ENCODE measurements at regions not wholly inside any gene's neighbourhood (a gene's known extent, or its start where the extent isn't known, plus 50 kb on each side); places are given as distances from the start of the nearest gene placed in this dataset.
A peak's percentile ranks its signal among the peaks of the same experiment; 100 is the strongest.

DNA sequence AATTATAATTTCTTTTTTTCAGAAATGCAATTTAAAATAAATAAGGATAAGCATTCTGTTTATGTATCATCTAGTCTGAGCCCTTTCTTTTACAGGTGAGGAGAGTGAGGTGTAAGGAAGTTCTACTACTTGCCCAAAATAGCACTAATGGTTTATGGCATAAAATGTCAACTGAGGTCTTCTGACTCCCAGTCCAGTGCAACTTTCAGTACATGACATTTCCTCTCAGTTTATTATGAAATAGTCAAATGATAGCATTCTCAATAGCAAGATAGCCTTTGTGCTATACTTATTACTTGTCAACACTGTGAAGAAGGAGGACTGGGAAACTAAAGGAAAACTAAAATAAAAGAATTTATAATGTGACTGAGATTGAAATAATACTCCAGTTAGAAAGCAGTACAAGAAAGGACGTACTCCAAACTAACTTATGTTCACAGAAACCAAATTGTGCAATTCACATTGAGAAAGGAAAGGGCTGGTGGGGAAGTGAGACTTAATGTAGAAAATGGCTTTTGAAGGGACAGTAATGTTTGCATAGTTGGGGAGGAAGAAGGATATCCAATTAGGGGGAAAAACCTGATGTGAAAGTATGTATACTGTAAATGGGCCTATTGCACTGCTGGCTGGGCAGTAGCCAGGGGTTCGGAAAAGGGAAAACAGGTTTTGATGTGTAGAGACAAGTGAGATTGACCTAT lies 166.7 kb upstream of the ZEB2 start:
- ChIA-PET POLR2A (no interaction called here), CTCF (no interaction called here)
- Histone ChIP-seq H3K36me3 (ENCODE audit: control insufficient read depth in 4 of 4, insufficient read depth in 4 of 4, low read length in 3 of 4) (no peaks in the 10 kb centered on the region), H3K9me3 (ENCODE audit: control extremely low read depth in 1 of 5, control insufficient read depth in 4 of 5, insufficient read depth in 2 of 5, low read depth in 1 of 5, low read length in 4 of 5) (no peaks in the 10 kb centered on the region), H3K27me3 (replicated peaks in 2 of 5; ENCODE audit: control insufficient read depth in 4 of 5, insufficient read depth in 5 of 5, low read length in 4 of 5) (no peaks in the 10 kb centered on the region), H3K4me1 (ENCODE audit: control extremely low read depth in 1 of 4, control insufficient read depth in 4 of 4, insufficient read depth in 4 of 4, low read length in 3 of 4) (peaks cover 10 to 47% (median 26%) of the 10 kb centered on the region in 4 experiments), H3K4me3 (ENCODE audit: control insufficient read depth in 1 of 7, extremely low read depth in 1 of 7, insufficient read depth in 4 of 7, low read depth in 2 of 7, low read length in 6 of 7) (no peak overlapping the region), H3K27ac (ENCODE audit: insufficient read depth in 1 of 2, low read depth in 1 of 2, low read length in 2 of 2, poor library complexity in 1 of 2, severe bottlenecking in 2 of 2) (no peak overlapping the region)
- DNase-seq: peak in 1 of 3 donors; percentile 50
- no CpG with 5 or more reads among the region's 2 CpGs for WGBS (ENCODE audit: insufficient coverage)

DNA sequence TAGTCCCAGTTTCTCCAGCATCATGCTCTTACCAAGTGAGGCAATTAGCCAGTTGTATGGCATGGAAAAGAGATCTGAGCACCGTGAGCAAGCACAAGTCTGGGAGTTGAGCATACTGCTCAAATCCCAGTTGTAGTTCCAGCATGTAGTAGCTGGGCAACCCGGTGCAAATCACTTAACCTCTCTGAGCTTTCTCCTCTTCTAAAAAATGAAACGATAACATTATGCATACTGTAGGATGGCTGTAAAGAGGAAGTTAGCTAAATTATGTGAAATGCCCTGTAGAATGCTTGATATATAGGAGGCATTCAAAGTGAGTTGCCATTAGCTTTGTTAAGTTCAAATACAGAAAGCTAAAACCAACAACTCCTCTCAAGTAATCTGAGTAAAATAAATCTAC lies 164.0 kb upstream of the ZEB2 start:
- DNase-seq: peak in 1 of 3 donors; percentile 33
- Histone ChIP-seq H3K27ac (ENCODE audit: insufficient read depth in 1 of 2, low read depth in 1 of 2, low read length in 2 of 2, poor library complexity in 1 of 2, severe bottlenecking in 2 of 2) (no peak overlapping the region), H3K9me3 (ENCODE audit: control extremely low read depth in 1 of 5, control insufficient read depth in 4 of 5, insufficient read depth in 2 of 5, low read depth in 1 of 5, low read length in 4 of 5) (no peaks in the 10 kb centered on the region), H3K27me3 (replicated peaks in 2 of 5; ENCODE audit: control insufficient read depth in 4 of 5, insufficient read depth in 5 of 5, low read length in 4 of 5) (no peaks in the 10 kb centered on the region), H3K4me3 (ENCODE audit: control insufficient read depth in 1 of 7, extremely low read depth in 1 of 7, insufficient read depth in 4 of 7, low read depth in 2 of 7, low read length in 6 of 7) (peak overlapping the region in 1 of 7 experiments; percentile 35), H3K4me1 (ENCODE audit: control extremely low read depth in 1 of 4, control insufficient read depth in 4 of 4, insufficient read depth in 4 of 4, low read length in 3 of 4) (peaks cover 10 to 46% (median 25%) of the 10 kb centered on the region in 4 experiments), H3K36me3 (ENCODE audit: control insufficient read depth in 4 of 4, insufficient read depth in 4 of 4, low read length in 3 of 4) (no peaks in the 10 kb centered on the region)
- WGBS (ENCODE audit: insufficient coverage): 100% methylated on average over 1 of the region's 3 CpGs
- CTCF ChIA-PET: interaction anchor here (1.1 kb wide), 1 partner anchor 9 kb away, joined by 3 read pairs; no protein-coding TSS in a partner anchor
- POLR2A ChIA-PET: no interaction called here

DNA sequence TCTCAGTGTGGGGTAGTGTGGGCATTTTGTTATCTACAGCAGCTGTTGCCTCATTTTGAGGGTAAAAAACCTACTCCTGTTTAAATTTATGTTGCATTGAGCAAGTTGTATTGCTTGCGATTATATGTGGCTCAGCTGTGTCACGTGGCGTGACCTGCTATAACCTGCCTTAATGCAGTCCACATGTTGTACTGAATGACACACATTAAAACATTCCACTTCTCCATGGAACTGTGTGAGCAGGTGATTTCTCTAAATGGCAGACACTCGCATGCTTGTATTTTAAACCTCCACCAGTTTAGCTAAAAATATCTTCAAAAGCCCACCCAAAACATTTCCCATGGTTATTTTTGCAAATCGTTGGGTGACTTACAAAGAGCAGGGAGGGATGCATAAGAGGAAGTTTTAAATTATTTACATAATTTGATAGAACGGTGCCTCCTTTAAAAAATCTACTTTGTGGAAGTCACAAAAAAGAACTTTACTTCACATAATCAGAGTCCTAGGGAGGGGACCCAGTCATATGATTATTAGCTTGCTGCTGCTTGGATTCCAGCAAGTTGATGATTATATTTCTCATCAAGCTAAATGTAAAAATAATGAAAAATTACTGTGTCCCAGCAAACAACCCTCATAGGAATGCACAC lies 163.3 kb upstream of the ZEB2 start:
- Histone ChIP-seq H3K36me3 (ENCODE audit: control insufficient read depth in 4 of 4, insufficient read depth in 4 of 4, low read length in 3 of 4) (no peaks in the 10 kb centered on the region), H3K4me1 (ENCODE audit: control extremely low read depth in 1 of 4, control insufficient read depth in 4 of 4, insufficient read depth in 4 of 4, low read length in 3 of 4) (peaks cover 10 to 46% (median 22%) of the 10 kb centered on the region in 4 experiments), H3K4me3 (ENCODE audit: control insufficient read depth in 1 of 7, extremely low read depth in 1 of 7, insufficient read depth in 4 of 7, low read depth in 2 of 7, low read length in 6 of 7) (peak overlapping the region in 1 of 7 experiments; percentile 35), H3K27ac (ENCODE audit: insufficient read depth in 1 of 2, low read depth in 1 of 2, low read length in 2 of 2, poor library complexity in 1 of 2, severe bottlenecking in 2 of 2) (no peak overlapping the region), H3K9me3 (ENCODE audit: control extremely low read depth in 1 of 5, control insufficient read depth in 4 of 5, insufficient read depth in 2 of 5, low read depth in 1 of 5, low read length in 4 of 5) (no peaks in the 10 kb centered on the region), H3K27me3 (replicated peaks in 2 of 5; ENCODE audit: control insufficient read depth in 4 of 5, insufficient read depth in 5 of 5, low read length in 4 of 5) (no peaks in the 10 kb centered on the region)
- ChIA-PET CTCF (interaction anchor here (1.1 to 1.6 kb wide), 2 partner anchors 8 to 19 kb away, joined by 3 to 4 read pairs; no protein-coding TSS in a partner anchor), POLR2A (no interaction called here)
- no CpG with 5 or more reads among the region's 6 CpGs for WGBS (ENCODE audit: insufficient coverage)
- DNase-seq: peak in 1 of 3 donors; percentile 55

DNA sequence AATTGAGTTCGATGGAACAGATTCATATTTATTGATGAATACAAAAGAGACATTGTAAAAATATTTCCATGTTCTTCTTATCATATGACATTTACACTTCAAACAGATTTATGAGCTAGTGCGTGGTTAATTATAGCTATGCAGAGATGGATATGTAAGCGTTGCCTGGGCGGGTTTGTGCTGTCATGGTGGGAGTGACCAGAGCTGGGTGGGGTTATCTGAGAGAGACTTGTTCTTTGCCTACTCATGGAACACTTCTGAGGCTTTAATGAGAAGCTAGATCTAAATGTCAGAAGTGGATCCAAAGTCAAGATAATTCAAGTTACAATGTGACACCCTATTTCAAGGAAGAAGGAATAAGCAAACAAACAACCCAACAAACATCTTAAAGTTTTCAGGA lies 162.3 kb upstream of the ZEB2 start:
- peak in 1 of 3 donors; percentile 43 for DNase-seq
- Histone ChIP-seq H3K27me3 (replicated peaks in 2 of 5; ENCODE audit: control insufficient read depth in 4 of 5, insufficient read depth in 5 of 5, low read length in 4 of 5) (no peaks in the 10 kb centered on the region), H3K4me3 (ENCODE audit: control insufficient read depth in 1 of 7, extremely low read depth in 1 of 7, insufficient read depth in 4 of 7, low read depth in 2 of 7, low read length in 6 of 7) (no peak overlapping the region), H3K36me3 (ENCODE audit: control insufficient read depth in 4 of 4, insufficient read depth in 4 of 4, low read length in 3 of 4) (no peaks in the 10 kb centered on the region), H3K9me3 (ENCODE audit: control extremely low read depth in 1 of 5, control insufficient read depth in 4 of 5, insufficient read depth in 2 of 5, low read depth in 1 of 5, low read length in 4 of 5) (no peaks in the 10 kb centered on the region), H3K4me1 (ENCODE audit: control extremely low read depth in 1 of 4, control insufficient read depth in 4 of 4, insufficient read depth in 4 of 4, low read length in 3 of 4) (peaks cover 10 to 41% (median 22%) of the 10 kb centered on the region in 4 experiments), H3K27ac (ENCODE audit: insufficient read depth in 1 of 2, low read depth in 1 of 2, low read length in 2 of 2, poor library complexity in 1 of 2, severe bottlenecking in 2 of 2) (no peak overlapping the region)
- 87% methylated on average over 3 of the region's 4 CpGs for WGBS (ENCODE audit: insufficient coverage)
- CTCF ChIA-PET: interaction anchor here (1.6 kb wide), 1 partner anchor 20 kb away, joined by 4 read pairs; no protein-coding TSS in a partner anchor
- POLR2A ChIA-PET: interaction anchor here (0.6 kb wide), 1 partner anchor 228 kb away, joined by 3 read pairs; no protein-coding TSS in a partner anchor

DNA sequence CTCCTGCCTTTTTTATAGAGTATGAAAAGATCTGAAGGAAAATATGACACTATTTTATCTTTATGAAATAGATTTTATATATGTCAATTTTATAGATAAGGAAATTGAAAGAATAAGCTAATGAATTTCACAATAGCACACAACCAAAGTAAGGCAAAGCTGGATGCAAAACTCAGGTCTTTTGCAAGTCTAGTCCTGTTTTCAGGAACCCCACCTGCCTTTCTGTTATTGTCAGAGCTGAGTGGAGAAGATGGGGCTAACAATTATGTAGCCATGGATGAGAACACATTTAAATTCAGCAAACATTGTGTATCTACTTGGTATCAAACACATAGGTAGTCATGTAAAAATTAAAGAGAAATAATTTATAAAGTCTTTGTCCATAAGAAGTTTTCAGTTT lies 161.5 kb upstream of the ZEB2 start:
- no peaks in the 10 kb centered on the region for H3K27me3 ChIP-seq (replicated peaks in 2 of 5; ENCODE audit: control insufficient read depth in 4 of 5, insufficient read depth in 5 of 5, low read length in 4 of 5)
- DNase-seq: no peak
- CTCF ChIA-PET: interaction anchor here (1.1 to 1.7 kb wide), 2 partner anchors 11 to 31 kb away, joined by 3 to 4 read pairs; no protein-coding TSS in a partner anchor
- peaks cover 7 to 33% (median 16%) of the 10 kb centered on the region in 4 experiments for H3K4me1 ChIP-seq (ENCODE audit: control extremely low read depth in 1 of 4, control insufficient read depth in 4 of 4, insufficient read depth in 4 of 4, low read length in 3 of 4)
- H3K9me3 ChIP-seq (ENCODE audit: control extremely low read depth in 1 of 5, control insufficient read depth in 4 of 5, insufficient read depth in 2 of 5, low read depth in 1 of 5, low read length in 4 of 5): no peaks in the 10 kb centered on the region
- no peak overlapping the region for H3K4me3 ChIP-seq (ENCODE audit: control insufficient read depth in 1 of 7, extremely low read depth in 1 of 7, insufficient read depth in 4 of 7, low read depth in 2 of 7, low read length in 6 of 7)
- H3K27ac ChIP-seq (ENCODE audit: insufficient read depth in 1 of 2, low read depth in 1 of 2, low read length in 2 of 2, poor library complexity in 1 of 2, severe bottlenecking in 2 of 2): no peak overlapping the region
- POLR2A ChIA-PET: no interaction called here
- H3K36me3 ChIP-seq (ENCODE audit: control insufficient read depth in 4 of 4, insufficient read depth in 4 of 4, low read length in 3 of 4): no peaks in the 10 kb centered on the region

DNA sequence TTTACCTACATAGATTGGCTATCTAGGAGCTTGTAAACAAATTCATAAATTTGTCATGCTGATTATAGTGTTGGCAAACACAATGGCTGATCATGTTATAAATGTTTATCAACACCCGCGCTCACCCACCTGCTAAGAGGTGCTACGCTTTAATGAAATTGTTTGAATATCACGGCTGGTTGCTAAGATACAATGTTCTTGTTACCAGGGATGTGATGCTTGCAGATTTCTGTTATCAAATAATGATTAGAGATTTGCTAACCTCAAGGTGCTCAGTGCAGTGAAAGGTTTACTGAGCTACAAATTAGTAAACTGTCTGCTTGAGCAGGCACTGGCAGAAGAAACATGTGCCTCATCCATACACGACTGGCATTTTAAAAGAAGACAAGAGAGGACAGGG lies 160.0 kb upstream of the ZEB2 start:
- no peaks in the 10 kb centered on the region for H3K9me3 ChIP-seq (ENCODE audit: control extremely low read depth in 1 of 5, control insufficient read depth in 4 of 5, insufficient read depth in 2 of 5, low read depth in 1 of 5, low read length in 4 of 5)
- DNase-seq: no peak
- ChIA-PET CTCF (interaction anchor here (1.5 to 1.7 kb wide), 2 partner anchors 9 to 10 kb away, joined by 4 read pairs; no protein-coding TSS in a partner anchor), POLR2A (no interaction called here)
- no peaks in the 10 kb centered on the region for H3K27me3 ChIP-seq (replicated peaks in 2 of 5; ENCODE audit: control insufficient read depth in 4 of 5, insufficient read depth in 5 of 5, low read length in 4 of 5)
- no peak overlapping the region for H3K27ac ChIP-seq (ENCODE audit: insufficient read depth in 1 of 2, low read depth in 1 of 2, low read length in 2 of 2, poor library complexity in 1 of 2, severe bottlenecking in 2 of 2)
- H3K36me3 ChIP-seq (ENCODE audit: control insufficient read depth in 4 of 4, insufficient read depth in 4 of 4, low read length in 3 of 4): no peaks in the 10 kb centered on the region
- 93% methylated on average over 3 of the region's 5 CpGs for WGBS (ENCODE audit: insufficient coverage)
- H3K4me3 ChIP-seq (ENCODE audit: control insufficient read depth in 1 of 7, extremely low read depth in 1 of 7, insufficient read depth in 4 of 7, low read depth in 2 of 7, low read length in 6 of 7): no peak overlapping the region
- H3K4me1 ChIP-seq (ENCODE audit: control extremely low read depth in 1 of 4, control insufficient read depth in 4 of 4, insufficient read depth in 4 of 4, low read length in 3 of 4): peaks cover 10 to 25% (median 12%) of the 10 kb centered on the region in 4 experiments

DNA sequence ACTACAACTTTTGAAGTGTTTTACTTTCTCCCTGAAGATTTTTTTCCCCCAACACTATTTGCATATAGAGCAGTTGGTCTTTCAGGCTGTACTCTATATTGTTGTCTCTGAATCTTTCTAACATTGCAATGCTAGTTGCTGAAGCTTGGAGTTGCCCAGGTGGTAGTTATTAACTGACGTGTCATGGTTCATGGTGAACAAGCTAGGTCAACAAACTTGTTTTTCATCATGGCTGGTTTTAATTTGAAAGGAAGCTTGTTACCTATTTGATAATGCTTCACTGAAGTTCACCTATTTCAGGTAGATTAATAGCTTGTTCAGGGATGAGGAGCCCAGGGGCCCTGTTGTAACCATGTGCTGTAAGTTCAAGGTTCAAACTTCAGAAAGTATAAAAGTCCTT lies 158.8 kb upstream of the ZEB2 start:
- WGBS (ENCODE audit: insufficient coverage): 90% methylated on average over 1 of the region's 1 CpG
- H3K4me1 ChIP-seq (ENCODE audit: control extremely low read depth in 1 of 4, control insufficient read depth in 4 of 4, insufficient read depth in 4 of 4, low read length in 3 of 4): peaks cover 7 to 20% (median 8%) of the 10 kb centered on the region in 4 experiments
- POLR2A ChIA-PET: no interaction called here
- H3K27ac ChIP-seq (ENCODE audit: insufficient read depth in 1 of 2, low read depth in 1 of 2, low read length in 2 of 2, poor library complexity in 1 of 2, severe bottlenecking in 2 of 2): no peak overlapping the region
- no peak overlapping the region for H3K4me3 ChIP-seq (ENCODE audit: control insufficient read depth in 1 of 7, extremely low read depth in 1 of 7, insufficient read depth in 4 of 7, low read depth in 2 of 7, low read length in 6 of 7)
- H3K27me3 ChIP-seq (replicated peaks in 2 of 5; ENCODE audit: control insufficient read depth in 4 of 5, insufficient read depth in 5 of 5, low read length in 4 of 5): no peaks in the 10 kb centered on the region
- CTCF ChIA-PET: interaction anchor here (1.5 kb wide), 1 partner anchor 11 kb away, joined by 4 read pairs; no protein-coding TSS in a partner anchor
- no peaks in the 10 kb centered on the region for H3K9me3 ChIP-seq (ENCODE audit: control extremely low read depth in 1 of 5, control insufficient read depth in 4 of 5, insufficient read depth in 2 of 5, low read depth in 1 of 5, low read length in 4 of 5)
- H3K36me3 ChIP-seq (ENCODE audit: control insufficient read depth in 4 of 4, insufficient read depth in 4 of 4, low read length in 3 of 4): no peaks in the 10 kb centered on the region
- no peak for DNase-seq

Data from common myeloid progenitor, CD34-positive (primary cell).